Spinal cord (tissue), 9 donors: ENCODE measurements at regions not wholly inside any gene's neighbourhood (a gene's known extent, or its start where the extent isn't known, plus 50 kb on each side); places are given as distances from the start of the nearest gene placed in this dataset.
A peak's percentile ranks its signal among the peaks of the same experiment; 100 is the strongest.

Experiments used
- DNase-seq, 6 donors: peaks; one replicate each; pipeline versions ENCODE4 v3.0.0 to v3.0.0-alpha.2; 2013 to 2015; ENCODE audit warnings: low spot score in 6 of 6, low read depth in 4 of 6
- H3K27ac ChIP-seq: one replicate; pipeline ENCODE4 v1.5.1; 2013; ENCODE audit warnings: low read depth, low read length, control low read depth
- H3K27me3 ChIP-seq: one replicate; pipeline ENCODE4 v1.6.1; 2013; ENCODE audit warnings: low read length; ENCODE audit not compliant: control insufficient read depth, insufficient read depth
- H3K36me3 ChIP-seq: one replicate; pipeline ENCODE4 v1.6.1; 2013; ENCODE audit warnings: low read length; ENCODE audit not compliant: control insufficient read depth, insufficient read depth
- H3K4me1 ChIP-seq: one replicate; pipeline ENCODE4 v1.6.1; 2013; ENCODE audit warnings: low read length; ENCODE audit not compliant: control insufficient read depth, insufficient read depth
- H3K4me3 ChIP-seq: one replicate; pipeline ENCODE4 v1.5.1; 2013; ENCODE audit warnings: low read depth, low read length, control low read depth
- H3K9me3 ChIP-seq: one replicate; pipeline ENCODE4 v1.6.1; 2013; ENCODE audit warnings: low read length; ENCODE audit not compliant: control insufficient read depth, insufficient read depth
- WGBS: methylation state at CpG from one replicate; pipeline ENCODE4 v1.1.5; 2013; ENCODE audit warnings: missing lambda C conversion rate; ENCODE audit not compliant: insufficient coverage; 5-methylcytosine and 5-hydroxymethylcytosine counted together
- donor health status: healthy.

DNA sequence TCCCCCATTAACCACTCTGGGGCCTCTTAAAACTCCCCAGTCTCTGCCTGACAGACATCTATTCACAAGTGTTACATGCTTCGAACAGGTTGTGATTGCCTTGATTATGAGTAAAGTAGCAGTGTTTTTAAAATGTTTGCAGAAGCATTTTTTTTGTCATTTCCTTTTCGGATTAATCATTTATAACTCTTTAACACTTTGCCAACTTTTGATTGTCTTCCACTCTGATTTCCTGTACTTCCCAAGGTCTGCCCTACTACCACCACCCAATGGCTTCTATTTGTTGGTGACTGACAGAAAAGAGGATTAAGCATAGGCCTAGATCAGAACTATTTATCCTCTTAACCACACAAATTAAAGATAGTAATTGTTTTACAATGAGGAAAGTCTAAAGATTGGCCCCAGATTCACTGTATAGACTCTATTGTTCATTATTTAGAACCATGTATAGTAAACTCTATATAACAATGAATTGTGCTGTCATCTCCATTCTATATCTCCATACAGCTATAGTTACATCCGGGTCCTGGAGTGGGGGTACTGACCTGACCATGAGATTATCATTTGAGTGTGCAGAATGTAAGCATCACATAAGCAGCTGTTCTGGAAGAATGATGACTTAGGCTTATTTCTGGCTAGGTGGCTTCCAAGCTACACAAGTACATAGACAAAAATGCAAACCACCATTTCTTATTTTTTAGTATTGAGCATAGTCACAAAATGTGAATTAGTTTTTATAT lies 110.3 kb upstream of the RBMS1 start:
- Histone ChIP-seq H3K27ac (no peak overlapping the region), H3K9me3 (no peaks in the 10 kb centered on the region), H3K4me3 (no peak overlapping the region), H3K4me1 (no peaks in the 10 kb centered on the region), H3K36me3 (no peaks in the 10 kb centered on the region), H3K27me3 (no peaks in the 10 kb centered on the region)
- no CpG with 5 or more reads among the region's 3 CpGs for WGBS
- DNase-seq: no peak

- no peak for DNase-seq
- no peak overlapping the region for H3K27ac ChIP-seq
- no peak overlapping the region for H3K4me3 ChIP-seq
- no peaks in the 10 kb centered on the region for H3K27me3 ChIP-seq
- H3K9me3 ChIP-seq: no peaks in the 10 kb centered on the region
- no CpG with 5 or more reads among the region's 1 CpG for WGBS
- no peaks in the 10 kb centered on the region for H3K4me1 ChIP-seq
- H3K36me3 ChIP-seq: no peaks in the 10 kb centered on the region
Measured at GRCh38 chr2:160606341-160606740, 112.7 kb upstream of the RBMS1 start.

DNA sequence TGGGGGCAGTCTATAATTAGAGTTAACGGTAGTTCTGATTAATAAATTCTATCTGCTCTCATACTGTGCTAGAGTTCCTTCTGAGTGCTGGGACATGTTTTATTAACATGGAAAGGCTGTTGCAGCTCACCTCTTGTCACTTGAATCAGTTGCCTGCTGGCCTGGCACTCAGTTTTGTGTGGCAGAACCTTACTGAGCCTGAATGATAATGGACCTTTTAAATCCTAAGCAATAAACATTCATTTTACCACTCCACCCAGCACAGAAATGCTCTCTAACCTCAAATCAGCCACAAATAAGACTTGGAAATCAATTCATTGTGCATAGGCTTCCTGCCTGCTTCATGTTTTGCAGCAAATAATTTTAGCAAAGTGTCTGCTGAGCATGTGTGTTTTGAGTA lies 115.0 kb upstream of the RBMS1 start:
- WGBS: no CpG with 5 or more reads among the region's 1 CpG
- no peaks in the 10 kb centered on the region for H3K36me3 ChIP-seq
- H3K4me1 ChIP-seq: no peaks in the 10 kb centered on the region
- no peak overlapping the region for H3K27ac ChIP-seq
- H3K9me3 ChIP-seq: no peaks in the 10 kb centered on the region
- no peak overlapping the region for H3K4me3 ChIP-seq
- H3K27me3 ChIP-seq: no peaks in the 10 kb centered on the region
- peak in 1 of 6 donors; percentile 64 for DNase-seq

- Histone ChIP-seq H3K4me3 (no peak overlapping the region), H3K9me3 (no peaks in the 10 kb centered on the region), H3K36me3 (no peaks in the 10 kb centered on the region), H3K4me1 (no peaks in the 10 kb centered on the region), H3K27ac (no peak overlapping the region), H3K27me3 (no peaks in the 10 kb centered on the region)
- 50% methylated on average over 1 of the region's 1 CpG for WGBS
- no peak for DNase-seq
Measured at GRCh38 chr2:160609346-160609745, 115.7 kb upstream of the RBMS1 start.

GRCh38 chr2:160610041-160610440 lies 116.4 kb upstream of the RBMS1 start:
- peak in 2 of 6 donors; percentile 22 to 87 for DNase-seq
- Histone ChIP-seq H3K27me3 (no peaks in the 10 kb centered on the region), H3K36me3 (no peaks in the 10 kb centered on the region), H3K4me1 (no peaks in the 10 kb centered on the region), H3K27ac (no peak overlapping the region), H3K4me3 (no peak overlapping the region), H3K9me3 (no peaks in the 10 kb centered on the region)
- no CpG with 5 or more reads among the region's 2 CpGs for WGBS

DNA sequence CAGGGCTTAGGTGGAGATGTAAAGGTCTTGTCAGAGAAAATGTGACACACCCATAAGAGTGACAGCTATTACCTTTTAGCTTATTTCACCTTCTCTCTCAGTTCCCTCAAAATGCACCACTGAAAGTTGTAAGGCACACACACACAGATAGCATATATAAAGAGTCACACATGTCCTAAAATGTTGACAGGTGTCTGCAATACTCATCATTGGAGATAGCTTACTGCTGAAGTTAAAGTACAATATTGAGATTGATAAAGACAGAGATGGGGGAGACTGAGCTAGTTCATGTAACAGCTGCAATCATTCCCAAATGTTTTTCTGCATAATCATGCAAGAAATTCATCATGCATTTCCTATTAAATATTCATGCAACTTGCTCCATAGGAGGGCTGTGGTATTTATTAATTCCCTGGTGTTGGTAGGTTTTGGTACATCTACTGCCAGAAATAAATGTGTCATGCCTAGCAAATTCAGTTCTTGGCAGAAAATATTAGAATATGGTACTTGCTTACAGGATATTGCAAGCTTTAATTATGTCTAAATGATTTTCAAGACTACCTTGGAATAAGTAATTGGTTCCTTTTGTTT lies 118.8 kb upstream of the RBMS1 start:
- no peaks in the 10 kb centered on the region for H3K27me3 ChIP-seq
- no peaks in the 10 kb centered on the region for H3K36me3 ChIP-seq
- H3K27ac ChIP-seq: no peak overlapping the region
- H3K9me3 ChIP-seq: no peaks in the 10 kb centered on the region
- peak in 1 of 6 donors; percentile 36 for DNase-seq
- no peaks in the 10 kb centered on the region for H3K4me1 ChIP-seq
- H3K4me3 ChIP-seq: no peak overlapping the region

DNA sequence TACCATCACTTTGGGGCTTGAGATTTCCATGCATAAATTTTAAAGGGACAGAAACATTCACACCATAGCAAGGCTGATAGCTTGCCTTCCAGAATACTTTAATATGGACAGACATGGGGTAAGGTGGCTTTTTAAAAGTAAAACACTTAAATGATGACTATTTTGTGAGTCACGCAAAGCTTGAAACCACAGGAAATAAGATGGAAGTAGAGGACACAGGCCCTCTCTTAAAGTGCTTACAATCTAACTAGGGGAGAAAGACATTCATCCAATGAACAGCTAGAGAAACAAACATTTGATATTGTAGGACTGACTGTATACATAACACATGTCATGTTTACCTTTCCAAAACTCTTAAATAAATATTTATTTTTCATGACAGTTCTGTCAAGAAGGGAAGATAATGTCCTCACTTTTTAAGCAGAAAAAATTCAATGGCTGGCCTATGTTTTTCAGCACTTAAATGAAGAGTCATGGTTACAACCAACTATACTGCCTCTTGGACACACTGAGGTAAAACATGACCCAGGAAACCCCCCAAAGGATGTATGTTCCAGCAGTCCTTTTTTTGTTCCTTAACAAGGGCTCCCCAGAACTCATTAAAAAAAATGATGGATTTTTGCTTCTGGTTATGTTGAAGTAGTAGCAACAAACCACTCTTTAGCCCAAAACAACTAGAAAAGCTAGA lies 120.0 kb upstream of the RBMS1 start:
- H3K27me3 ChIP-seq: no peaks in the 10 kb centered on the region
- no peak for DNase-seq
- H3K4me3 ChIP-seq: no peak overlapping the region
- no peaks in the 10 kb centered on the region for H3K4me1 ChIP-seq
- no peak overlapping the region for H3K27ac ChIP-seq
- no peaks in the 10 kb centered on the region for H3K36me3 ChIP-seq
- H3K9me3 ChIP-seq: no peaks in the 10 kb centered on the region
- WGBS: no CpG with 5 or more reads among the region's 1 CpG

DNA sequence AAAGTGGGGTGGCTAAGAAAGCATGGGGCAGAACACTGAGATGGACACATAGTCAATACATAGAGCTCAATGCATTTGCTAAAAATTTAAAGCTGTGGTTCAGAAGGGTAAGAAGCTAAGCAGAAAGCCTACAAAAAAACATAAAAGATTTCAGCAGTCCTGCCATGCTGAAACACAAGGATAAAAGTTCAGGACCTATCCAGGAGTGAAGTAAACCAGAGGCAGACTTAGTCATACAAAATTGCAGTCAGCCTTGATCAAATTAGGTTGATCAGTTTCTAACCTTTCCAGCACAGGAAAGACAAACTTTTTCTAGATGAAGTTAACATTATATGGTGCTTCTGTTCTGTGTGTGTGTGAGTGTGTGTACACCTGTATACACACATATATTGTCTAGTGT lies 120.8 kb upstream of the RBMS1 start:
- Histone ChIP-seq H3K36me3 (no peaks in the 10 kb centered on the region), H3K9me3 (no peaks in the 10 kb centered on the region), H3K27me3 (no peaks in the 10 kb centered on the region), H3K4me1 (no peaks in the 10 kb centered on the region), H3K4me3 (no peak overlapping the region), H3K27ac (no peak overlapping the region)
- DNase-seq: no peak

GRCh38 chr2:160615706-160616105 lies 122.1 kb upstream of the RBMS1 start:
- H3K4me3 ChIP-seq: no peak overlapping the region

DNA sequence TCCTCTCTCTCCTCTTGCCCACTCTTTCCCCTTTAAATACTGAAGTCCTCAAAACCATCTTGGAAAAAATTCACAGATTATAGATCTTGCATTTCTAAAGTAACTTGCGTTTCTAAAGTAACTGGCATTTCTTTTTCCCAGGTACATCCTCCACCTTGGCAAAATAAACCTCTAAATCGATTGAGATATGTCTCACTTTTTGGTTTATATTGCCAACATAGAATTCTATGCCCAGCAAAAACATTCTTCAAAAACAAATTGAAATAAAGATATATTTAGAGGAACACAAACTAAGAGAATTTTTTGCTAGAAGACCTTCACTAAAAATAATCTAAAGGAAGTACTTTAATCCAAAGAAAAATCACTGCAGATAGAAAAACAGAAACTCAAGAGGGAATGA lies 122.5 kb upstream of the RBMS1 start:
- H3K27ac ChIP-seq: no peak overlapping the region
- no peaks in the 10 kb centered on the region for H3K36me3 ChIP-seq
- DNase-seq: no peak
- WGBS: no CpG with 5 or more reads among the region's 2 CpGs
- H3K27me3 ChIP-seq: no peaks in the 10 kb centered on the region
- H3K9me3 ChIP-seq: no peaks in the 10 kb centered on the region
- no peak overlapping the region for H3K4me3 ChIP-seq
- no peaks in the 10 kb centered on the region for H3K4me1 ChIP-seq

More at GRCh38 chr2:160615706-160616105, 122.1 kb upstream of the RBMS1 start:
- no CpG with 5 or more reads among the region's 2 CpGs for WGBS
- no peak overlapping the region for H3K27ac ChIP-seq
- H3K36me3 ChIP-seq: no peaks in the 10 kb centered on the region
- no peaks in the 10 kb centered on the region for H3K4me1 ChIP-seq
- H3K9me3 ChIP-seq: no peaks in the 10 kb centered on the region
- H3K27me3 ChIP-seq: no peaks in the 10 kb centered on the region
- no peak for DNase-seq
